Endothelial cell of umbilical vein (primary cell): ENCODE measurements at regions not wholly inside any gene's neighbourhood (a gene's known extent, or its start where the extent isn't known, plus 50 kb on each side); places are given as distances from the start of the nearest gene placed in this dataset.

ENCODE experiments used
- BruUV-seq: library from RNA; stranded (reverse); fragments of 400-500 nt; replicated peaks from 2 replicates; lab custom pipeline; 2021; lab: Mats Ljungman, UMichigan
- CTCF ChIA-PET: fragments of 300-600, 350-600 bp; sonication (Branson Sonifier 250); formaldehyde crosslinking; loops from one replicate; lab custom pipeline; 2021; ENCODE audit warnings: antibody characterized with exemption, inconsistent platforms; lab: Charles Lee
- POLR2A ChIA-PET: fragments of 300-600, 350-600 bp; sonication (Branson Sonifier 250); formaldehyde crosslinking; loops from one replicate; lab custom pipeline; 2021; ENCODE audit warnings: antibody characterized with exemption, inconsistent platforms; lab: Charles Lee
- DNase-seq: peaks from one replicate; pipeline ENCODE4 v3.0.0-alpha.2; 2011; ENCODE audit warnings: low read depth, low spot score
- FAIRE-seq: peaks from 2 replicates; lab custom pipeline; 2011; peaks lifted over from hg19 to GRCh38; lab: Jason Lieb, UNC
- H2AFZ ChIP-seq: 2 replicates; pipeline ENCODE4 v1.6.0; 2012; ENCODE audit warnings: low read depth, low read length, control low read depth, inconsistent platforms
- H3K27ac ChIP-seq: 2 replicates; pipeline ENCODE4 v1.5.1; 2011; ENCODE audit warnings: low read depth, mild to moderate bottlenecking, control low read depth, low read length, moderate library complexity; ENCODE audit not compliant: insufficient read depth
- H3K27me3 ChIP-seq, 2 experiments: 2 replicates each; pipeline versions ENCODE4 v1.6.0 to v1.6.1; 2011; ENCODE audit warnings: low read length in 2 of 2, mixed read lengths in 1 of 2; ENCODE audit not compliant: control insufficient read depth in 2 of 2, insufficient read depth in 2 of 2
- H3K36me3 ChIP-seq, 2 experiments: 2 replicates in 1 of 2; 3 replicates in 1 of 2; pipeline ENCODE4 v1.5.1; 2011; ENCODE audit warnings: low read length in 2 of 2, mild to moderate bottlenecking in 1 of 2, moderate library complexity in 1 of 2; ENCODE audit not compliant: control insufficient read depth in 2 of 2, insufficient read depth in 2 of 2; ENCODE audit errors: extremely low read depth in 1 of 2
- H3K4me1 ChIP-seq: 3 replicates; pipeline ENCODE4 v1.5.1; 2011; ENCODE audit warnings: mild to moderate bottlenecking, low read length; ENCODE audit not compliant: control insufficient read depth, insufficient read depth; ENCODE audit errors: extremely low read depth
- H3K4me2 ChIP-seq: 2 replicates; pipeline ENCODE4 v1.6.1; 2011; ENCODE audit warnings: low read length, control low read depth, mixed read lengths; ENCODE audit not compliant: insufficient read depth
- H3K4me3 ChIP-seq, 3 experiments: fragments of 200-600 bp in 1 of 3; sonication (generic), shearing (Covaris generic) in 1 of 3; replicated peaks in 1 of 3; 2 replicates each; pipeline ENCODE4 v1.5.1; 2011 to 2016; ENCODE audit warnings: control low read depth in 3 of 3, low read length in 3 of 3, mild to moderate bottlenecking in 2 of 3, inconsistent platforms in 1 of 3, low read depth in 1 of 3, moderate library complexity in 1 of 3; ENCODE audit not compliant: insufficient read depth in 1 of 3
- H3K79me2 ChIP-seq: 2 replicates; pipeline ENCODE4 v1.6.0; 2012; ENCODE audit warnings: low read length, inconsistent platforms; ENCODE audit not compliant: control insufficient read depth, insufficient read depth
- H3K9ac ChIP-seq: replicated peaks from 2 replicates; pipeline ENCODE3; 2011; ENCODE audit warnings: low read length, control low read depth; ENCODE audit not compliant: insufficient read depth; ENCODE audit errors: extremely low read depth
- H3K9me1 ChIP-seq: replicated peaks from 3 replicates; pipeline ENCODE4 v1.6.0; 2011; ENCODE audit warnings: mild to moderate bottlenecking, low read length; ENCODE audit not compliant: control insufficient read depth, insufficient read depth; ENCODE audit errors: extremely low read depth
- H3K9me3 ChIP-seq: replicated peaks from 2 replicates; pipeline ENCODE4 v1.5.1; 2012; ENCODE audit warnings: low read length, inconsistent platforms; ENCODE audit not compliant: control insufficient read depth, insufficient read depth
- H4K20me1 ChIP-seq: replicated peaks from 2 replicates; pipeline ENCODE3; 2011; ENCODE audit warnings: mild to moderate bottlenecking, low read length; ENCODE audit not compliant: control insufficient read depth, insufficient read depth; ENCODE audit errors: extremely low read depth
- CTCF ChIP-seq, 2 donors: IDR thresholded peaks; 1 replicate in 1 of 2; 2 replicates in 1 of 2; pipeline ENCODE4 v1.5.1; 2011; ENCODE audit warnings: low read length in 2 of 2, mild to moderate bottlenecking in 2 of 2, moderate library complexity in 2 of 2, control low read depth in 1 of 2, inconsistent platforms in 1 of 2, low read depth in 1 of 2; ENCODE audit not compliant: insufficient read depth in 1 of 2; ENCODE audit errors: extremely low read depth in 1 of 2
- EZH2 ChIP-seq: IDR thresholded peaks from 2 replicates; pipeline ENCODE4 v1.6.1; 2012; ENCODE audit warnings: borderline replicate concordance, low read depth, mild to moderate bottlenecking, moderate library complexity, low read length, inconsistent platforms; ENCODE audit not compliant: severe bottlenecking
- FOS ChIP-seq: IDR thresholded peaks from 2 replicates; pipeline ENCODE4 v1.6.1; 2011; ENCODE audit warnings: mild to moderate bottlenecking, low read length, moderate library complexity, borderline replicate concordance; ENCODE audit not compliant: insufficient read depth
- GATA2 ChIP-seq: IDR thresholded peaks from 2 replicates; pipeline ENCODE4 v1.7.0; 2011; ENCODE audit warnings: low read depth, mild to moderate bottlenecking, moderate library complexity, mixed read lengths, low read length; ENCODE audit not compliant: insufficient read length, insufficient read depth
- JUN ChIP-seq: IDR thresholded peaks from 2 replicates; pipeline ENCODE4 v1.6.1; 2011; ENCODE audit warnings: borderline replicate concordance, low read depth; ENCODE audit not compliant: insufficient read length, insufficient read depth
- MAX ChIP-seq: IDR thresholded peaks from 2 replicates; pipeline ENCODE4 v1.6.1; 2011; ENCODE audit not compliant: insufficient read depth, insufficient read length
- MYC ChIP-seq: IDR thresholded peaks from one replicate; pipeline ENCODE4 v1.6.1; 2011; ENCODE audit warnings: mild to moderate bottlenecking, low read depth, low read length
- POLR2A ChIP-seq: IDR thresholded peaks from 2 replicates; pipeline ENCODE4 v1.6.1; 2012; ENCODE audit warnings: low read depth, mild to moderate bottlenecking, control low read depth, low read length
- POLR2AphosphoS5 ChIP-seq: IDR thresholded peaks from 2 replicates; pipeline ENCODE4 v1.6.1; 2012; ENCODE audit warnings: low read depth, mild to moderate bottlenecking, control low read depth, low read length, moderate library complexity; ENCODE audit not compliant: insufficient read depth
- dilution Hi-C: fragments of 300-500 bp; cut with MboI; formaldehyde crosslinking; loops from one replicate; pipeline ENCODE4 v1.15.0; 2019; ENCODE audit warnings: low sequenced_read_pairs; ENCODE audit not compliant: extremely low pct_ligation_motif_present
- intact Hi-C: fragments of 100-400 bp; cut with micrococcal nuclease; formaldehyde crosslinking; loops from one replicate; pipeline ENCODE4 v1.10.0; 2022

GRCh38 chr13:40063703-40064102 is 408.2 kb downstream of the COG6 start:
- no peaks in the 10 kb centered on the region for H3K9me1 ChIP-seq
- no peak overlapping the region for H3K4me3 ChIP-seq
- no peak overlapping the region for H3K27ac ChIP-seq
- H3K36me3 ChIP-seq, result no peaks in the 10 kb centered on the region
- no peaks in the 10 kb centered on the region for H3K9me3 ChIP-seq
- H3K9ac ChIP-seq, result no peak overlapping the region
- no peak for DNase-seq
- H3K27me3 ChIP-seq, result no peaks in the 10 kb centered on the region
- H3K4me1 ChIP-seq, result peaks cover 10% of the 10 kb centered on the region
- CTCF ChIA-PET, result interaction anchor here (0.9 to 2.3 kb wide), 5 partner anchors 53 to 619 kb away, joined by 3 to 7 read pairs (median 3); no protein-coding TSS in a partner anchor
- no peaks in the 10 kb centered on the region for H4K20me1 ChIP-seq
- TF ChIP-seq MYC (no peak), JUN (no peak), GATA2 (no peak), MAX (no peak), POLR2A (no peak), EZH2 (no peak), CTCF (IDR thresholded peaks at IDR 0.05; ENCODE audit: extremely low read depth in 1 of 2, insufficient read depth in 1 of 2, low read depth in 1 of 2, low read length in 2 of 2) (no peak), POLR2AphosphoS5 (no peak), FOS (no peak)
- no peaks in the 10 kb centered on the region for H3K79me2 ChIP-seq
- BruUV-seq, result no TSS peak
- intact Hi-C loops, result loop anchor here (10.0 kb wide), 2 partner anchors 491 to 711 kb away; partner anchors contain the start of gene MRPS31
- no peak for FAIRE-seq
- H2AFZ ChIP-seq, result no peak overlapping the region
- POLR2A ChIA-PET, result no interaction called here
- H3K4me2 ChIP-seq, result no peak overlapping the region
- dilution Hi-C loops, result no loop called here
